UCSD-AML1 (cell line): ENCODE measurements at regions not wholly inside any gene's neighbourhood (a gene's known extent, or its start where the extent isn't known, plus 50 kb on each side); places are given as distances from the start of the nearest gene placed in this dataset.

ENCODE experiments used
- DNase-seq: peaks from one replicate; lab custom pipeline; 2025; ENCODE audit not compliant: unreplicated experiment; lab: John Stamatoyannopoulos, UW

- no peak for DNase-seq
Observed at GRCh38 chr10:62545160-62546066, 171.2 kb downstream of the ZNF365 start.

GRCh38 chr10:62548686-62549085 is 174.5 kb downstream of the ZNF365 start:
- no peak for DNase-seq

- DNase-seq = no peak
Observed at GRCh38 chr10:62550173-62550572, 176.0 kb downstream of the ZNF365 start.

GRCh38 chr10:62554632-62555199 is 180.5 kb downstream of the ZNF365 start:
- DNase-seq = no peak

GRCh38 chr10:62559481-62560200 is 185.5 kb downstream of the ZNF365 start:
- DNase-seq = no peak

- DNase-seq = no peak
Observed at GRCh38 chr10:62560201-62560819, 186.1 kb downstream of the ZNF365 start.

- DNase-seq = no peak
Observed at GRCh38 chr10:62561151-62561550, 187.0 kb downstream of the ZNF365 start.

- no peak for DNase-seq
Observed at GRCh38 chr10:62562101-62562500, 187.9 kb downstream of the ZNF365 start.

- no peak for DNase-seq
Observed at GRCh38 chr10:62562795-62563194, 188.6 kb downstream of the ZNF365 start.

GRCh38 chr10:62573929-62574328 is 199.8 kb downstream of the ZNF365 start:
- no peak for DNase-seq

- no peak for DNase-seq
Observed at GRCh38 chr10:62577076-62577475, 202.9 kb downstream of the ZNF365 start.

- DNase-seq = no peak
Observed at GRCh38 chr10:62577666-62578291, 203.6 kb downstream of the ZNF365 start.

- no peak for DNase-seq
Observed at GRCh38 chr10:62578301-62578700, 204.1 kb downstream of the ZNF365 start.

GRCh38 chr10:62578916-62579315 is 204.7 kb downstream of the ZNF365 start:
- DNase-seq = no peak

- no peak for DNase-seq
Observed at GRCh38 chr10:62580396-62580795, 206.2 kb downstream of the ZNF365 start.

- DNase-seq = no peak
Observed at GRCh38 chr10:62581351-62581750, 207.2 kb downstream of the ZNF365 start.

GRCh38 chr10:62582101-62582705 is 208.0 kb downstream of the ZNF365 start:
- no peak for DNase-seq

GRCh38 chr10:62582804-62583208 is 208.6 kb downstream of the ZNF365 start:
- DNase-seq = no peak

GRCh38 chr10:62583876-62584615 is 209.9 kb downstream of the ZNF365 start:
- no peak for DNase-seq

- DNase-seq = no peak
Observed at GRCh38 chr10:62584731-62585130, 210.6 kb downstream of the ZNF365 start.
